Neural progenitor cell (in vitro differentiated cells): ENCODE measurements at regions not wholly inside any gene's neighbourhood (a gene's known extent, or its start where the extent isn't known, plus 50 kb on each side); places are given as distances from the start of the nearest gene placed in this dataset.

Source experiments
- CTCF ChIP-seq: fragments of 200-600 bp; sonication (generic); IDR thresholded peaks from 2 replicates; pipeline ENCODE4 v1.5.1; 2017; ENCODE audit warnings: antibody characterized with exemption, mild to moderate bottlenecking
- EZH2 ChIP-seq: fragments of 200-600 bp; sonication (generic); IDR thresholded peaks from 2 replicates; pipeline ENCODE4 v1.6.1; 2017; ENCODE audit warnings: antibody characterized with exemption, mild to moderate bottlenecking, moderate library complexity

DNA sequence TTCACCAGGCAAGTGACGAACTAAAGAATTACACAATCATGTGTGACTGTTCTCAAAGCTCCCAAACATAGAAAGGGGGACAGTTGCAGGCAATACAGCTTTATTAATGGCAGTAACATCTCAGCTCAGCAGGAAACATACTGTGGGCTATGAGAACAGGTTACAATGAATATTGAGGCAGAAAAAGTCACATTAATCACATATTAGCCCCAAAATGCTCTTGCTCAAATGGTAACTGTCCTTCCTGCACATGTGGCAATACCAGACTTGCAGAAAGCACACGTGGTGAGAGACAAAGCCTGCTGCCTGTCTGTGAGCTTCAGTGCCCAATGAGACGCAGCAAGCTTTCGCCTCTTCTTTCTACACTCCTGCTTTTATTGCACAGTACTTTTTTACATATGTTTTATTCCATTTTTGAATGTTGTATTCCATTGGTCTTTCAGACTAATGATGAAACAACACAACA is 104.9 kb upstream of the ACBD5 start:
- TF ChIP-seq CTCF (no peak), EZH2 (no peak)
